Suppressor macrophage (primary cell): ENCODE measurements at regions not wholly inside any gene's neighbourhood (a gene's known extent, or its start where the extent isn't known, plus 50 kb on each side); places are given as distances from the start of the nearest gene placed in this dataset.

Source experiments
- DNase-seq, 4 experiments: peaks; one replicate each; pipeline ENCODE4 v3.0.0-alpha.2; 2020 to 2022

DNA sequence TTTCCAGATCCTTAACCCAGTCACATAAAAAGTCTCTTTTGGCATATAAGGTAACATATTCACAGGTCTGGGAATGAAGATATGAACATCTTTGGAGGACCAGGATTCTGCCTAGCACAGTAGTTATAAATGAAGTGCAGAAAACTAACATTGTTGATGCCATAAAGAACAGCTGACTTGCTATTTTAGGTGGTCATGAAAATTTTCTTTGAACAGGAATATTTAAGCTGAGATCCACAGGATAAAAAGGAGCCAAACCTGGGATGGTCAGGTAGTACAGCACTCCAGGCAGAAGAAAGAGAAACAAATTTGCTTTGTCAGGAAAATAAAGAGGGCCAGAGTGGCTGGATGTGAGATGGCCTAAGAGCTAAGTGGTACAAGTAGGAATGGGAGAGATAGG is 80.0 kb downstream of the CENPW start:
- DNase-seq, result no peak

DNA sequence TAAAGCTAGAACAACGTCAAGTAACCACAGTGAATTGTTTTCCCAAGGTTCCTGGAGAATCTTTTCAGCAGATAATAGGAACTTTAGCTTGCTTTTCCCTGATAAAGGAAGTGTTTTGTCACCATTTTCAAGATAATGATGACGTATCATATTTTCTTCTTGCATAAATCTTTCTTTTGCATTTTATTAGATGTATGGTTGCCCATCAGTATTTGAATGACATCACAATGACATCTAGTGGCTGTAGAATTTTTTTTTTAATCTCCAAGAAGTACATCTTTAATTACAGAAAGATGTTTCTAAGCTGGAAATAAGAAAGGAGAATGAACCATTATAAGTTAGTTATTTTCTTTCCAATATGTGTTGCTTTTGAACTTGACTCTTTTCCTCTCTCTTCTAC is 83.0 kb downstream of the CENPW start:
- peak in 1 of 4 experiments; percentile 1 for DNase-seq

DNA sequence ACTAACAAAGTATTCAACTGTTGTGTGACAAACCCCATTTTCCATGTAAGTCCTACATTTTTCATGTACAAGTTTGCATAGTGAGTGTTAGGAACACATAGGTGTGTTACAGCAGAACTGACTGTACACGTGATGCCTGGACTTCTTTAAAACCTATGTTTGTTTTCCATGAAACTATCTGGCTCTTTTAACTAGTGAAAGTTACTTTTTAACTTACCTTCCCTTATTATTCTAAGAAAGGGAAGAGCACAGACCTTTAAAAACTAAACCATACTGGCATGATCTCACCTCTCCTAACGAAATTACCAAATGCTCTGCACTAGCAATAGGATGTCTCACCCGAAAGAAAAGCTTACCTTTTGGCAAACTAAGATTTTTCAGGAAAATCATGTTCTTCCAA is 87.8 kb downstream of the CENPW start:
- no peak for DNase-seq

DNA sequence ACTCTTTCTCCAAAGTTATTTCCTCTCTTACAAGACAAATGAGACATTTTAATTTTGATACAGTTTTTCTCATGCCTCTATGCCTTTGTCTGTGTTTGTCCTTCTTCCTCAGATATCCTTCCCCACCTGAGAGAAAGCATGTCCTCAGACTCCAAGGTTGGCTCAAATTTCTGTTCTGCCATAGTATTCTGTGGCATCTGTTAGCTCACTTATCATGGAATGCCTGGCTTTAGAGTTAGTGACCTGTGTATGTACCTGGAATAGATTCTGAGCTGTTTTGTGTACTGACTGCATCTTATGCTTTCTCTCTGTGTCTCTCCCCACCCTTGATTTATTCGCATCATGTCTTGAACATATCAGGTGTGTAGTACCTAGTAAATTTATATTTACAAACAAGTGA is 90.0 kb downstream of the CENPW start:
- no peak for DNase-seq

DNA sequence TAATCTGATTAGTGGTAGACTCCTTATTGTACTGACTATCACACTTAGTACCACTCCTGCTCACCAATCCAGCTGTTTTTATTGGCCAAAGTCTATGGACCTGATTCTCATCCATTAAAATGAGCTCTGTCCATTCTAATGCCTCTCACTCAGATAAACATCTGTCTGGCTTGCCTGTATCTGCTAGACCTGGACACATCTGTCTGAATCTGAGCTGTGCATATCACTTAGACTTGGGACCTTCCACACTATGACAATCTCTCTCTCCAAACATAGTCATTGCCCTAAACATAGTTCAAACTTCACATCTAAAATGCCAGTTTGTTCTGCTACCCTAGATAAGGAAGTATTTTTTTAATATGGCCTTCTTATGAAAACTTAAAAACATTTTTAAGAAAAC is 92.6 kb downstream of the CENPW start:
- DNase-seq, result no peak

DNA sequence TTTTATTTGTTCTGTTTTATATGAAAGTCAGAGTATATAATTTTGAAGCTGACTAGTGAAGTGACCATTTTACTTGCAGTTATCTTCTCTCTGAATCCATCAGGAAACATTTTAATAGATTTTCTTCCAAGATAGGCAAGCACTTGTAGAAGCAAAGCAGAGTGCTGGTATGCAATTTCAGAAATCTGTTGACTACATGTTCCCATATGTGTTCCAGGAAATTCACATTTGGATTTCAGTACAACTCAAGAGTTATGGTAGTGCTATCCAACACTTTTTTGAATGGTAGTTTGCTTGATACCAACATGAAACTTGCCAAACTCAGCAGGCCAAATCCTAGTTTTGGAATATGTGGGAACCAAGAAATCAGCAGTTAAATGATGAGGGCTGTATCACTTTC is 94.0 kb downstream of the CENPW start:
- no peak for DNase-seq

DNA sequence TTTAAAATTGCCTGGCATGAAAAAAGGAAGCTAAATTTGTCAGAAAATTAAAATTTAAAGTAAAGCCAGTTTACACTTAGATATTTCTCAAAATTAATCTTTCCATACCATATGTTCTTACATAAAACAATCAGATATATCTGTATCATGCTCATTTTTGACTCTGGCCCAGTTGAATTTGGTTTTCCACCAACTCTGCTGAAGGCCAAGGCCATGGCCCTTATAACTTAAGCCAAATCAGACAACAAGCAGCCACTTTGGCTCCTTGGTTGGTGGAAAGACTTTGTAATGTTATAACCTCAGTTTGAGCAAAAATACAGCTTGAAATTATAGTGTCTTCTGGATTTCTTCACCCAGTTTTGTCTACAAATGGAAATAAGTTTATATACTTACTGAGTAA is 97.3 kb downstream of the CENPW start:
- no peak for DNase-seq

DNA sequence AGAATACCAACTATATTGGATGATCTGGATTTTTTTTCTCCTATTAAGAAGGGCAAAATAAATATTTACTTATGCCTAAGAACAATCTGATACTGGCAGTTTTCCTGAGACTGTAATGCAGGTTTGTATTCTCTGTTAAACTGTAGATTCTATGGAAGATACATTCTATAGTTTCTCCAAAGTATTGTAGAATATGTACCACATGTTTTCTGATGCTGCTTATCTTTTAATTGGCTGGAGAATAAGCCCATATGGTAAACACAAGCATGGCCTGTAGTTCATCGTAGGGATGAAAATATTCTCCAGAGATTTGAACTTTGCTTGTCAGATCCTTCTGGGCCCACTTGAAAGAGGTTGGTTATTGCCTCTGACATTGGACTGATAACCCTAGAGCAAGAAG is 99.1 kb downstream of the CENPW start:
- DNase-seq, result no peak

DNA sequence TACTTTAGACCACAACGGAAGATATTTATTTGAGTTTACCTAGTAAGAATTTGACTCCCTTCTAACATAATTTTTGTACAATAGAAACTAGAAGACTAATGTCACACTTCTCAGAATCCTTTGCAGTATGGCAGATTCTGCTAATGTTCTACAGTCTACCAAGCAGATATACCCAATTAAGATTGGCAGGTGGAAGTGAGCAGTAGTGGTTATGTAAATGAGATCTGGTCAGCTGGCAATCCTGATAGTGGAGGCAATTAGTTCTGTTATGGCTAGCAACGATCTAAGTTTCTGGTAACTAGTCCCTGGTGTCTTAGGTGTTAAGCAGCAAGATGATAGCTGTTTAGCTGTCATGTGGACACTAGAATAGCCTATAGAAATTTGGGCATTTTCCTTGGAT is 101.0 kb downstream of the CENPW start:
- no peak for DNase-seq

DNA sequence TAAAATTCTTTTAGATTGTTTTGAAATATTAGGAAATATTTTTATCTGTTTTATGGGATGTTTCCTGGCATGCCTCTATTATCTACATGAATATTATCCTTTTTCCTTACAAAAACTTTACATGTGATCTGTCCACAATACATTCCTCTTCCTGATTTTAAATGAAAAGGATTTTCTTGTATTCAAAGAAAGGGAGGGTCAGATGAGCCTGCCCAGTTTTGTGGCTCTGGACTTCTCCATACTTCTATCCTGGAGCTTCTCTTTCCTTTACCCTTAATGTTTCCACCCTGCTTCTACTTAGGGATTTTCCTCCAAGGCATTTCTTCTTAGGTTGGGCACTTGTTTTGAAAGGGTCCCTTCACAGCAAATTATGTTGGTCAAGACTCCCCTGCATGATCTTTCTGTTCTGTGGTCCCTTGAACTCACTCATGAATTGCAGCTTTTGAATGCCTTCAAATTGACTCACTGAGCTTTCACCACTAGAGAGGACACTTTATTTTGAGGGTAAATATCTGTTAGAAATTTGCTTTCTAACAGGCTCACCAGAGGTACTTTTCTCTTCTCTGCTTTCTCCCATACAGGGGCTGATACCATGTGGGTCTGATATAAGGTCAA is 104.9 kb downstream of the CENPW start:
- DNase-seq, result no peak

DNA sequence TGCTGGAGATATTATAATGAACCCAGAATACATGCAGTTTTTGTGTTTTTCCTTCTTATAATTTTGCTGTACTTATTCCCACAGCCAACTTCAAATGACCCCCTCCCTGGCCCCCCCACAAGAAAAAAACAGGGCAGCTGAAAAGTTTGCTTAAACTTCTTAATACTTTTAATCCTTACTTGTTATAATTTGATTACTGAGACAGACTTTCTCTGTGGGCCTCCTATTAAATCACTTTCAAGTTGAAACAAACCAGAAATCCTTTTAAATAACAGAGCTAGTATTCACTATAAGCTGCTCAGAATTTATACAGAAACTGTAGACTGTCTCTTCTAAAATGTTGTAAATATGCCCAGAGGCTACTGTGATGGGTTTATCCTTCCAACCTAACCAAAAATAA is 106.3 kb downstream of the CENPW start:
- no peak for DNase-seq

DNA sequence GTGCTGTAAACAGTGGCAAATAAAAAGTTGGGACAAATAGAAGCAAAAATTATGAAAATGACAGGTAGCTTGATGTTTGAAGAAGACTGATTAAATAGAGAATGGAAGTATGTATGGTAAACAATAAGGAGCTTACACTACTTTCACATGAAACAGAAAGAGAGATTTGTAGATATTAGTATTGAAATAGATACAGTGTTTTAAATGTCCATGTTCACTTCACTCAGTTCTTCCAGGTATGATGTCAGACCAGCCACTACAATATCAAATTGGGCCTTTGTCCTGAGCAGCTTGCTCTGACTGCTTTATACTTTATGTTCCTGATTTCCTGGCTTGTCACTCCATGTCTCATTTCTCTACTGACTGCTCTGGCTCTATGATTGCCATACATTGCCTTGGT is 107.5 kb downstream of the CENPW start:
- DNase-seq, result no peak

DNA sequence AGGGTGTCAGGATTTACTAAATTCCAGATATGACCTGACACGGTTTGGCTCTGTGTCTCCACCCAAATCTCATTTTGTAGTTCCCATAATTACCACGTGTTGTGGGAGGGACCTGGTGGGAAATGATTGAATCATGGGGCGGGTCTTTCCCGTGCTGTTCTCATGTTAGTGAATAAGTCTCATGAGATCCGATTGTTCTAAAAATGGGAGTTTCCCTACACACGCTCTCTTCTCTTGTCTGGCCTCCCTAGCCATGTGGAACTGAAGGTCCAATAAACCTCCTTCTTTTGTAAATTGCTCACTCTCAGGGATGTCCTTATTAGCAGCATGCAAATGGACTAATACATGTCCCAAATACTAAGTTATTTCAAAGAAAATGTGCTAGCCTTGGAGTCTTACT is 121.1 kb downstream of the CENPW start:
- no peak for DNase-seq

DNA sequence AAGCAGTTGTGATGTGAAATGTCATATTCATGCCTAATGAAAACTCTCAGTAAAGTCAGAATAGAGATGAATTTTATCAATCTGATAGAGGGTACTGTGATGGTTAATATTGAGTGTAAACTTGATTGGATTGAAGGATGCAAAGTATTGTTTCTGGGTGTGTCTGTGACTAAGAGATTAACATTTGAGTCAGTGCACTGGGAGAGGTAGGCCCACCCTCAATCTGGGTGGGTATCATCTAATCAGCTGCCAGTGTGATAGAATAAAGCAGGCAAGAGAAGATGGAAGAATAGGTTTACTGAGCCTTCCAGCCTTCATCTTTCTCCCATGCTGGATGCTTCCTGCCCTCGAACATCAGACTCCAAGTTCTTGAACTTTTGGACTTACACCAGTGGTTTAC is 124.3 kb downstream of the CENPW start:
- no peak for DNase-seq

DNA sequence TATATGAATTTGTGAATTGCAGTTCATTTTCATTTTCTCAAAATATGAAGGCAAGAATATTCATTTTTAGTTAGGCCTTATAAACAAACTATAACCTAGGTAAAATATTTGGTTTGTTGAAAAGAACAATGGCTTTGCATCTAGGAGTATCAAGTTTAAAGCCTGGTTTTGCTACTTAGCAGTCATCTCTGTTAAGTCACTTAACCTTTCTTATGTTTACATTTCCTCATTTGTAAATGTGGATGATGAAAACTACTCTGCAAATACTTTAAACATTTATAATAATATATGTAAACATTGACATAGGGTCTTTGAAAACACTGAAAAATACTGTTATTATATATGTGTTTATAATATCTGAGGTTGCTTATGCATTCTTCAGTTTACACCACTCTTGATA is 135.5 kb downstream of the CENPW start:
- DNase-seq, result no peak

DNA sequence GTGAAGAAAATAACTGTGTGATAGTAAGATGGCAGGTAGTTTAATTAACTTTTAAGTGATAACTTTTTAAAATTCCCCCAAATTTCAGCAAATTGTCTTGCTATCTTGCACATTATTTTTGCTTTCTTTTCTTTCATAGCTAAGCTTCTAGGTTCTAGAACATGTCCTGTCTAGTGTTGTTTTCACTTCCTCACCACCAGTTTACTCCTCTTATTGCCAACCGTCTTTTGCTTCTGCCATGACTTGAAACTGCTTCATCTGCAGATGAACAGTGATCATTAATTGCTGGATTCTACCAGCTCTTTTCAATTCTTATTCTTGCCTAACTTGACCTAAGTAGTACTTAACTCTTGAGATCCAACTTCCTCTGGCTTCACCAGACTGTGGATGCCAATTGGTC is 137.8 kb downstream of the CENPW start:
- no peak for DNase-seq

DNA sequence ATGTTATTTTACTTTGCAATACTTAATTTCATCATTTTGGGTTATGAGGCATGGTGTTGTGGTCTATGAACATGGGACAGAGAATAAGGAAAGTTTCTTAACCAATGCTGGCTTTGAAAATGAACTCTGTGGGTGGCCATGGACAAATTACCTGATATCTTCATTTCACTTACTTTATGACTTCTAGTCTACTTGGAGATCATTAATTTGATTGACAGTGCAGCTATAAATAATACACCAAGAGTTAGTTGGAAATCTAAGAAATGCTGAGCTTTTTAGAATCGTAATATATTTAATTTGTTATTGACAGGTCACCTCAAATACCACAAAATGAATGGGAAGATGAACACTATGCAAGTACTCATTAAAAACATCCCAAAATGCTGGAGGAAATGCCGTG is 140.4 kb downstream of the CENPW start:
- no peak for DNase-seq

DNA sequence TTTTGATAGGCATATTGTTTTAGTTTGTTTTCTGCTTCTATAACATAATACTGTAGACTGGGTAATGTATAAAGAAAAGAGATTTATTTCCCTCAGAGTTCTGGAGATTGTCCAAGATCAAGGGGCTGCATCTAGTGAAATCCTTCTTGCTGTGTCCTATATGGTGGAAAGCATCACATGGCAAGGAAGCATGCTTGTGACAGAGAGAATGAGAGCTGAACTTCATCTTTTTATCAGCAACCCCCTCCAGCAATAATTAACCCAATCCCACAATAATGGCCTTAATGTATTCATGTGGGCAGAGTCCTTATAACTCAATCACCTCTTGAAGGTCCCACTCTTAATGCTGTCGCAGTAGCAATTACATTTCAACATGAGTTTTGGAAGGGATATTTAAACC is 141.4 kb downstream of the CENPW start:
- DNase-seq, result no peak

DNA sequence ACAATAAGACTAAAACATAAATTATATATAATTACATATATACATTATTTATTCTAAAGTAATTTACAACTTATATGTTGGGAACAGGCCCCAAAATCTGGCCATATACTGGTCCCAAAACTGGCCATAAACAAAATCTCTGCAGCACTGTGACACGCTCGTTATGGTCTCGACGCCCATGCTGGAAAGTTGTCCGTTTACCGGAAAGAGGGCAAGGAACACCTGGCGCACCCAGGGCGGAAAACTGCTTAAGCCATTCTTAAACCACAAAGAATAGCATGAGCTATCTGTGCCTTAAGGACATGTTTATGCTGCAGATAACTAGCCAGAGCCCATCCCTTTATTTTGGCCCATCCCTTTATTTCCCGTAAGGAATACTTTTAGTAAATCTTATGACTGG is 164.9 kb downstream of the CENPW start:
- no peak for DNase-seq

DNA sequence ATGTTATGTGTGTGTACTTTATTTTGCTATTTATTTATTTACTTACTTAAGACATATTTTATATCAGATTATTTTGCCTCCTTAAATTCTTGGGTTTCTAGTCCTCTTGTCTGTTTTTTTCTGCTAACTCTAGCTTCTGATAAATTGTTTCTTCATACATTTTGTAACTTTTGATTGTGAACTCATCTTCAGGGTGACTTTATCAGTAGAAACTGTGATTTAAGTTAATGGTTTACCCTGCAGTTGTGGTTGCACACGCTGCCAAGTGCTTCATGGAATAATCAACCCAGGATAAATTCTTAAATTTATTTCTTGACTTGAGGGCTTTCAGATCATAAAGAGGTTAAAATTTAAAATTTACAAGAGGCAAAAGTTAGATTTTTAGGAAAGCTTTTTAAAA is 173.3 kb downstream of the CENPW start:
- DNase-seq, result no peak

DNA sequence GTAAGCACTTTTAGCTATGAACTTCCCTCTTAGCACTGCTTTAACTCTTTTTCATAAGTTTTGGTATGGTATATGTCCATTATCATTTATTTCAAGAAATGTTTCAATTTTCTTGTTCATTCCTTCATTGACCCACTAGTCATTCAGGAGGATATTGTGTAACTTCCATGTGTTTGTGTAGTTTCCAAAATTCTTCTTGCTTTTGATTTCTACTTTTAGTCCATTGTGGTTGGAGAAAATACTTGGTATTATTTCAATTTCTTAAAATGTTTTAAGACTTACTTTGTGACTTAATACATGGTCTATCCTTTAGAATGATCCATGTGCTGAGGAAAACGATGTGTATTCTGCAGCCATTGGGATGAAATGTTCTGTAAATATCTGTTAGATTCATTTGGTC is 176.5 kb downstream of the CENPW start:
- no peak for DNase-seq

DNA sequence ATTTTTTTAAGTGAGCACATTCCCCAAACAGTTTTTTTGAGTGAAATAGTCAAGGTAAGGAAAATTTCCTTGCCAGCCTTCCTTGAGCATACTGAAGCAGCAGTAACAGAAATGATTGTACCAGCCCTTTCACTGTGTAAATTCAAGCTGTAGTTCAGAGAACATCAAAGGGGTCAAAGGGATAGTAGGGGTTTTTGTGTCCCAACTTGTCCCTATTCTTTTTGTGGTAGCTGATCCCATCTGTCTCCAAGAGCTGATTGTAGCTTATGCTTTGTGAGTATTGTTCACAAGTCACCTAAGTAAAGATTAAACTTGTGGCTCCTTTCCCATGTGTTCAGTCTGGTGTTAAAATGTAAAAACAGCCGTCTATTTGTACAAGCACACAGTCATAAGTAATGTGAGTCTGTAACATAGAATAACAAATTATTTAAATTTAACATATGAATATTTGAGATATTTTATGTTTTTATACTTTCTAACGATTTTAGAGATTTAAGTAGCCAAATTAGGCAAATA is 185.0 kb downstream of the CENPW start:
- DNase-seq, result no peak

DNA sequence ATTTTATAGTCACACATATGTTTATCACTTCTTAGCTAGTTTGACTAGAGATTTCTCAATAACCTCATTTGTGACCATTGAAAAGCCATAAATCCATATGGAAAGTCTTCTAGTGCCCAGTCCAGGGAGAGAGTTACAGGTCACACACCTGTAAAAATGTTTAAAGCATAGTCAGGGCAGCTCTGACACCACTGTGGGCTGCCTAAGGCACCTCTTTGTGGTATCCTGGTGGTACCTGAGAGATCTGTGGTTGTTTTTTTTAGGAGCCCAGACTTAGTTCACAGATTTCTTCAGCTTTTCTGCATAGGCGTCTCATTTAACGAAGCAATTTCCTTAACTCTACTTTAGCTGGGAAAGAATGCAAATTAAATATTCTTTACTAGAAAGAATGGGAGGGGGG is 186.6 kb downstream of the CENPW start:
- no peak for DNase-seq

DNA sequence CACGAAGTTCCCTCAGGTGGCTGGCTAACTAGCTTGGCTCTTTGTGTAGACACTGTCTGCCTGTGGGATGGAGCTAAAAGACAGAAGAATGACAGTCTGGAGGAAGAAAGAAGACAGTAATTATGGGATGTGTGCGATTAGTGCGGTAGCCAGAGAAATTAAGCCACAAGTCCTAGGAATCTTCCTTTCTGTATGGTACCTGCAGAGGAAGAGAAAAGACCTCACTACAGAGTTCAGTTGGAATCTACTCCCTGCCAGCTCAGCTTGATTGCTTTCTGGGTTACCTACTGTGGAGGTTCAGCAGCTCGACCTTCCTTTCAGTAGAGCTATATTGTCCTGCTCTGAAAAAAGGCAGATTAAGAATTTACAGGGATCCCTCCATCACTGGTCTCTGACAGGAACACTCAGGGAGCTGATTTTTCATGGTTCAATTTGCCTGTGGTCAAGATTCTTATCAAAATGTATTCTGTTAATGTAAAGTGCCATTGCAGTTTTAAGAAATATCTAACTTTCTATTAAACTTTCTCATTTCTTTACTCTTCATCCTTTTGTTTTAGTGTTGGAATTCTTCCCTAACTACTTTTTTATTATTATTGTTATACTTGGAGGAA is 187.2 kb downstream of the CENPW start:
- DNase-seq, result no peak
